HL-60 (cell line): ENCODE measurements at regions not wholly inside any gene's neighbourhood (a gene's known extent, or its start where the extent isn't known, plus 50 kb on each side); places are given as distances from the start of the nearest gene placed in this dataset.

Experiments
- CTCF ChIP-seq: IDR thresholded peaks from one replicate; pipeline ENCODE4 v1.5.1; 2011; ENCODE audit warnings: low read length, control low read depth, inconsistent platforms; ENCODE audit not compliant: insufficient read depth
- POLR2AphosphoS5 ChIP-seq: IDR thresholded peaks from 2 replicates; pipeline ENCODE4 v1.6.1; 2012; ENCODE audit warnings: low read depth
- REST ChIP-seq: IDR thresholded peaks from 2 replicates; pipeline ENCODE4 v1.6.1; 2012; ENCODE audit warnings: low read depth; ENCODE audit not compliant: insufficient replicate concordance
- SPI1 ChIP-seq: IDR thresholded peaks from 2 replicates; pipeline ENCODE4 v1.6.1; 2012; ENCODE audit warnings: low read depth, mild to moderate bottlenecking, borderline replicate concordance

GRCh38 chr20:24256307-24256706 lies 213.1 kb upstream of the SYNDIG1 start:
- TF ChIP-seq CTCF: no peak
- no peak for TF ChIP-seq POLR2AphosphoS5
- TF ChIP-seq REST: no peak
- no peak for TF ChIP-seq SPI1
